ENCODE measurements at regions not wholly inside any gene's neighbourhood (a gene's known extent, or its start where the extent isn't known, plus 50 kb on each side); places are given as distances from the start of the nearest gene placed in this dataset.
A peak's percentile ranks its signal among the peaks of the same experiment; 100 is the strongest.
"Not testable (repeated sequence)": the region's sequence is repeated elsewhere in the genome, so short reads cannot be mapped to it uniquely, and the experiment has no call there.

DNA sequence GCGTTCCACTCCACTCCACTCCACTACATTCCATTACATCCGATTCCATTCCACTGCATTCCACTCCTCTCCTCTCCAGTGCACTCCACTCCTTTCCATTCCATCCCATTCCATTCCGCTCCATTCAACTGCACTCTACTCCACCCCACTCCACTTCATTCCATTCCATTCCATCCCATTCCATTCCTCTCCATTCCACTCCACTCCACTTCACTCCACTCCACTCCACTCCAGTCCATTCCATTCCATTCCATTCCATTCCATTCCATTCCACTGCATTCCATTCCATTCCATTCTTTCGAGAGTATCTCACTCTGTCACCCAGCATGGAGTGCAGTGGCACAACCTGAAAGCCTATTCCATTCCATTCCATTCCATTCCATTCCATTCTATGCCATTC lies 637.5 kb downstream of the TP53TG3F start:
- H3K4me3 Mint-ChIP-seq; H3K27ac Mint-ChIP-seq; DNase-seq; H3K4me1 Mint-ChIP-seq; H3K27me3 Mint-ChIP-seq (ENCODE audit: low read depth, poor library complexity): not testable (repeated sequence)
- H3K36me3 Mint-ChIP-seq (ENCODE audit: low read depth): peaks cover 52% of the 10 kb centered on the region
- peaks cover 99% of the 10 kb centered on the region for H3K9me3 Mint-ChIP-seq

DNA sequence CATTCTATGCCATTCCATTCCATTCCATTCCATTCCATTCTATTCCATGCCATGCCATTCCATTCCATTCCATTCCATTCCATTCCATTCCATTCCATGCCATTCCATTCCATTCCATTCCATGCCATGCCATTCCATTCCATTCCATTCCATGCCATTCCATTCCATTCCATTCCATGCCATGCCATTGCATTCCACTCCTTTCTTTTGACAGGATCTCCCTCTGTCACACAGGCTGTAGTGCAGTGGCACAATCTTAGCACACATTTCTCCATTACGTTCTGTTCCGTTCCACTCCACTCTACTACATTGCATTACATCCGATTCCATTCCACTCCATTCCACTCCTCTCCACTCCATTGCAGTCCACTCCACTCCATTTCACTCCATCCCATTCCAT lies 637.9 kb downstream of the TP53TG3F start:
- DNase-seq; H3K4me3 Mint-ChIP-seq; H3K4me1 Mint-ChIP-seq; H3K27ac Mint-ChIP-seq; H3K27me3 Mint-ChIP-seq (ENCODE audit: low read depth, poor library complexity): not testable (repeated sequence)
- Mint-ChIP-seq H3K9me3 (peaks cover 99% of the 10 kb centered on the region), H3K36me3 (ENCODE audit: low read depth) (peaks cover 48% of the 10 kb centered on the region)

- H3K4me1 Mint-ChIP-seq: not testable (repeated sequence)
These were observed 638.6 kb downstream of the TP53TG3F start for GRCh38 chr16:34098033-34098432.

GRCh38 chr16:34099028-34099427 lies 639.6 kb downstream of the TP53TG3F start:
- not testable (repeated sequence) for H3K27me3 Mint-ChIP-seq (ENCODE audit: low read depth, poor library complexity); H3K4me3 Mint-ChIP-seq; H3K27ac Mint-ChIP-seq; H3K4me1 Mint-ChIP-seq; DNase-seq
- Mint-ChIP-seq H3K36me3 (ENCODE audit: low read depth) (peaks cover 41% of the 10 kb centered on the region), H3K9me3 (peaks cover 99% of the 10 kb centered on the region)

More at GRCh38 chr16:34098033-34098432, 638.6 kb downstream of the TP53TG3F start:
- peaks cover 43% of the 10 kb centered on the region for H3K36me3 Mint-ChIP-seq (ENCODE audit: low read depth)
- not testable (repeated sequence) for H3K27me3 Mint-ChIP-seq (ENCODE audit: low read depth, poor library complexity); DNase-seq; H3K27ac Mint-ChIP-seq
- peak overlapping the region; percentile 5 for H3K4me3 Mint-ChIP-seq
- peaks cover 99% of the 10 kb centered on the region for H3K9me3 Mint-ChIP-seq

Data from nephron progenitor cell (in vitro differentiated cells).